ENCODE measurements at regions not wholly inside any gene's neighbourhood (a gene's known extent, or its start where the extent isn't known, plus 50 kb on each side); places are given as distances from the start of the nearest gene placed in this dataset.

DNA sequence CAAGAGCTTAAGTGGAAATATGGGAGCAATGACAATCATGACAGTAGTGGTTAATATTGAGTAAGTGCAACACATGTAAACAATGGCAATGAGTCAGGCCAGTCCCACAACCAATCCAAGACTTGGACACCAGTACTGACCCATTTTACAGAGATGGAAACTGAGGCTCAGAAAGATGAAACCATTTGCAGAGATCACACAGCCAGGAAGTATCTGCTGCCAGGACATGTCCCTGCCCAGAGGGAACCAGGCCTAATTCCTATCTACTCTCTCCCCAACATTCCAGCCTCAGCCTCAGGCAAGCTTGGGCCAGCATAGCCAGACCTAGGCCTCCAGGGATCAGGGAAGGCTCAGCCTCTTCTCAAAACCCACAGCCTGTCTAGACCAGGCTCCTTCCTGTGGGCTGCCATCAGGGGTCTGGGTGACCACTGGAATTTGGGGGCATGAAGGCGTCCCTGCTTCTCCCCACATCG lies 395.1 kb downstream of the MN1 start:
- no peak for DNase-seq (ENCODE audit: low read depth)

DNA sequence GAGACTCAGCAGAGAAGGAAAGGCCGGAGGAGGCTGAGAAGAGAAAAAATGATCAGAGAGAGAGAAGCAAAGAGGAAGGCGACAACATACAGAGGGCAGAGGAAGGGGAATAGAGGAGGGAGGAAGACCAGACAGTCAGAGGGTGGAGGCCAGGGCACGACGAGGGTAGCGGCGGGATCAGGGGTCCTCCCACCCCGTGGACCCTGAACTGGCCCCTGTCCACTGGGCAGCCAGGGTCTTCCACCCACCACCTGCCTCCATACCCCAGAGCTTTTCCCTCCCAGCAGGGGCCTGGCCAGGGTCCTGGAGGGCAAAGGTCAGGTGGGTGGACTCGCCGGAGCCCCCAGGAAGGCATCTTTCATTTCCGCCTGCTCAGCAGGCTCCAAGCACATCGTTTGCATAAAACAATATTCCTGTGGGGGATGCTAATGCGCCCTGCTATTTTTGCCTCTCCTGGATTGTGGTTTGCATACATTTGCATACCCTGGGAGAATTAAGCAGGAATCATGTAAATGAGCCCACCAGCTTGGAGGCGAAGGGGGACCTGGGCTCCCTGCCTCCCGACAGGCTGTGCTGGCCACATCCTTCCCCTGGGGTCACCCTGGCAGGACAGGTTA lies 394.1 kb downstream of the MN1 start:
- DNase-seq (ENCODE audit: low read depth): no peak

DNA sequence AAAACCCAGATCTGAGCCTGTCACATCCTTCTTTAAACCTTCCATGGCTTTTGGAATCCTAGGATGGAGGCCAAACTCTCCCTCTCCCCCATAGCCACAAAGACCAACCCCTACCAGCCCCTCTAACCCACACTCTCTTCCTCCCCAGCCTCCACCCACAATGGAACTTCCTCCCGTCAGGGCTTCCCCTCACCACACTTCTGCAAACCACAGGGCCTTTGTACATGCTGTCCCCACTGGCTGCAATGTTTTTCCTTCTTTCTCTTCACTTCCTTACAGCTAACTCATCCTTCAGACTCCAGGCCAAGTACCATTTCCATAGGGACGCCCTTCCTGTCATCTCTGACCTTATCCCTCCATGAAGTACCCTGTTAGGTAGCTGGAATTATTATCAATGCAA lies 393.5 kb downstream of the MN1 start:
- DNase-seq (ENCODE audit: low read depth): no peak

DNA sequence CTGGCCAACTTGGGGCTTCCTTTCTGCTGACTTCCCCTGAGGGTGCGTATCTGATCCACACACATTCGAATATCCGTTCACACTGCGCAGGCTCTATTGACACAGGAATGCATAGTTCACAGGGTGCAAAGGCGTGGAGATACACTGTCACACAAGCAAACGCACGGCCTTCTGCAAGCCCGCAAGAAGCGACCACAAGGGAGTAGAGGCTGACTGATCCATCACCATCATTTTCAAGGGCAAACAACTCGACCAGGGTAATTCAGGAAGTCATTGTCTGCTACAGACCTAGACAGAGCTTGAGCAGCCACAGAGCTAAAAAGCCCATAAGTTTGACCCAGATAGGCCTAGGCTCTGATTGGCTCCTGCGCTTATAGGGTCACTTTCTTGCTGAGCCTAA lies 392.3 kb downstream of the MN1 start:
- peak; percentile 16 for DNase-seq (ENCODE audit: low read depth)

DNA sequence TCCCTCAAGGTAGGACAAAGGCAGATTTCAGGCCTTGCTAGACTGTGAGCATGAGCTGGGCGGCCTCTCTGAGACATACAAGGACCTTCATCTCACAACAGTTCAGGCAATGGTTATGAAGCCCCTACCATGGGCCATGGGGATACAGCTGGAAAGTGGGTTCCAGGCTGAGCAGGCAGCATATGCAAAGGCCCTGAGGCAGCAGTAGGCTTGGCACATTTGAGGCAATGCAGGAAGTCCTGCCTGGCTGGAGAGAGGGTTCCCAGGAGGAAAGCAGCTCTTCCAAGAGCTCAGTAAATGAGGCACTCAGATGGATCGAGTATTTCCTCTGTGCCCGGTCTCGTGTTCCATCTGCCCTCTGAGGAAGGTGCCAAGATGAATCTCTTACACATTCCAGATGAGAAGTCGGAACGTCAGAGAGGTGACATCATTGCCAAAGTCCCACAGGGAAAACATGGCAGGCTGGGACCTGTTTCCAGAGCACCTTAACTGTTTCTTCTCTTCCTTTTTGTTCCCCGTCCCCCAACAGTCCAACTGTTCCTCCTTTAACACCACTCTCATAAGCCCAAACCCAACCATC lies 388.6 kb downstream of the MN1 start:
- no peak for DNase-seq (ENCODE audit: low read depth)

DNA sequence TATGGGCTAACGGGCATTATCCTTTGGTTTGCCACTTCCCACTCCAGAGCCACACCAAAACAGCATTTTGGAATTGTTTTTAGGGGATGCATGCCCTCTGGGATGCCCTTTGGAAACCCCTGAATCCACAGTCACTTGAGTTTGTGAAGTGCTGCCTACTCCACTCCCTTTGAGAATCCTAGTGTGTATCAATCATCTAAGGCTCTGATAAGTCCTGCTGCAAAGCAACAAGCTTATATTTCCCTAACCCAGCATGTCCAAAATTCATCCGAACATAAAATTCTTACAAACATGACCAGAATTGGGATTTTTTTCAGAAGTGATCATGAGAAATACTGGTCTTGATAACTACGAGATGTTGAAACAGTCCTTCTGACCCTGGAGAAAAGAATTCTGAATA lies 387.9 kb downstream of the MN1 start:
- no peak for DNase-seq (ENCODE audit: low read depth)

DNA sequence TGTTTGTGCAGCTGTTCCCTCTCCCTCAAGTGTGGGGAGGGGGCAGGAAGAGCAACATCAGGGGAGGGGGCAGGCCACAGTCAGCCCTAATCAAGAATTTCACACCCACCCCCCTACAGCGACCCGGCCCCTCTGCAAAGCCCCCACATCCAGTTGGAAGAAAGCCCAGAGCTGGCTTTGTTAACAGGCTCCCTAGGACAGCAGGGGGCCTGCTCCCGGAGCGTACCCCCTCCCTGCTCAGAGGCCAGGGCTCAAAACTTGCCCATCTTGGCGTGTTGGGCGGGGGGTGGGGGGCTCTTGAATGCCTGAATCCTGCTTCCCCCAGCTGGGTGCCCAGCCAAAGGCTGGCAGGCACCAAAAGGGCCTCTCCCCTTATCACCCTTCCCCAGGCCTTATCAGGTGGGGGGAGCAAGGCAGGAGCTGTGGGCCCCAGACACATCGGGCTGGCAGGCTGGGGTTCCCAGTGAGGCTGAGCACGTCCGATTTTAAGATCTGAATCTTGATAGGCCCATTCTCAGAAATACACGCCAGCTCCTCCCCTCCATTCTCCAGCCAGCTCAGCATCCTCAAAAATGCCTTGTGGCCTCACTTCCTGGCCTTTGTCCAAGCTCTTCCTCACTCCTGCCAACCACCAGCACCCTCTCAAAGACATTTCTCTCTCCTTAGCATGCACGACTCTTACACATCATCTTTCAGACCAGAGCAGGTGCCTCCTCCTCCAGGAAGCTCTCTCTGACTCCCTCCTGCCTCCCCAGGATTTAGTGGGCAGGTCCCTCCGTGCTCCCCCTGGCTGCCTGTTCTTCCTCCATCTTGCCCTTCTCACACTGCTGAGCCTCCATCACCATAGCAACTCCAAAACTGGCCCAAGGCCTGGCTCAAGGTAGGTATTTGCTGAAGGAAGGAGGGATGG lies 384.8 kb downstream of the MN1 start:
- DNase-seq (ENCODE audit: low read depth): peak; percentile 91

DNA sequence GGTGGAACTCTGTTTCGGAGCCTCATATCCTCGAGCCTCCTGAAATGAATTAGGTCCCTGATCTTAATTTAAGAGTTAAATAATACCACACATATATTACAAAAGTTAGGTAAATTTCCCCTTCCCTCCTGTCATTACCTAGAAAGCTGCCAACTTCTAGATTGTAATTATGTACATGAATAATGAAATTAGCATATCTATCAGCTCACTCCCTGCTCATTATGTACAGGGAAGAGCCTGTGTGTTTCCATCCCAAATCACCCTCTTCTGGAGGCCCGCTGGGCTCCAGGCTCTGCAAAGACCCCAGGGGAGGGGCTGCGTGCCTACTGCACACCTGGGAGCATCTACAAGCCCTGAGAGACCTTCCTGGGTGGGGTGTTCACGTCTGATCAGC lies 384.1 kb downstream of the MN1 start:
- DNase-seq (ENCODE audit: low read depth): no peak

DNA sequence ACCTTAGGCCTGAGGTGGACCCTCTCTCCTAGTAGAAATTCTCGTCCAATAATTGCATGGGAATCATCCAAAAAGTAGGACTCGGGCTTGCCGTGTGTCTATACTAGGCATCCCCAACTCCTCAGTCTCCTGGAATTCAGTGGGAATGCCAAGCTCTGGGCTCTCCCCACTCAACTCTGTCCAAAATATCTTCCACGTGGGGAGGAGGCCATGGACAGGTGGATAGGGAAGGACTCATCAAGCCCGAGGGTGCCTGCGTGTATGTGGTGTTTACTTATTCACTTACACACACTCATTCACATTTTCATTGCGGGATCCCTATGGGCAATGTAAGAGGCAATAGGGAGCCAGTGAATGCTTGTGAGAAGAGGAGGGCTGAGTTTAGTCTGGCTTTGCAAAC lies 383.3 kb downstream of the MN1 start:
- DNase-seq (ENCODE audit: low read depth): no peak

DNA sequence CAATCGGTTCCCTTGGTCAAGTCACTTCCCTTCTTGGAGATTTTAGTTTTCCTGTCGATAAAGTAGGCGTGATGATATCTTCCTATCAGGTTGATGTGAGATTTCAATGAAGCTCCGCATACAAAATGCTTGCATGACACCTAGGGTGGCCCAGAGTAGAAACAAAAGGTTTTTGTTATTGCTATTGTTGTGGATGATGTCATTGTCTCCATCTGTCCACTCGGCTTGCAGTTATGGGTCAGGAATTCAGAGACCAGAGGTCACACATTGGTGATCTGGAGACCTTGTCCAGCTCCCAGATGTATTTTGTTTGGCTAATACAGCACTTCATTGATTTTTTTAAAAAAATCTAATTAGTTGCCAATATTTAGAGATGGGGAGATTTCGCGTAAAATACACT lies 382.1 kb downstream of the MN1 start:
- DNase-seq (ENCODE audit: low read depth): peak; percentile 48

DNA sequence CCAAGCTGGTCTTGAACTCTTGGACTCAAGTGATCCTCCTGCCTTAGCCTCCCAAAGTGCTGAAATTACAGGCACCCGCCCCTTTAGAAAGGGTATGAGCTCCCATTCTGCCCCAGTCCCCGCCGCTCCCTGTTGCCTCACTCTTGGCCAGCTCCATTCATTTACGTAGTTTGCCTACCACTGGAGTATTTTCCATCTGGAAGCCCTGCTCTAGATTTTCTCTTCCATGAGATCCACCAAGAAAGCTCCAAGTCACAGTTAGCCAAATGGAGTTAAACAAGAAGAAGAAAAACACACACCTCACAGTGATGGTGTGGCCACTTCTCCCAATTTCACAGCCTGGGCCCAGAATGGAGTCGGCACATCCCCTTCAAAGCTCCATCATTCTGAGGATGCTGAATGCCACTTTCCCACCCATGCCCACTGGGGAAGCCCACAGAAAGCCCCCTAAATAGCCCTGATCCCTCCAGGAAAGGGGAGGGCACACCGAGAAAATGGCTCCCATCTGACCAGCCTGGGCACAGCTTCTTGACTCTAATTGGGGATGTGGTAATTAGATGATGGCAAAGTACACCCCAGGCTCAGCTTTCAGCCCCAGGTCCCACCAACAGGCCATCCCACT lies 381.2 kb downstream of the MN1 start:
- no peak for DNase-seq (ENCODE audit: low read depth)

DNA sequence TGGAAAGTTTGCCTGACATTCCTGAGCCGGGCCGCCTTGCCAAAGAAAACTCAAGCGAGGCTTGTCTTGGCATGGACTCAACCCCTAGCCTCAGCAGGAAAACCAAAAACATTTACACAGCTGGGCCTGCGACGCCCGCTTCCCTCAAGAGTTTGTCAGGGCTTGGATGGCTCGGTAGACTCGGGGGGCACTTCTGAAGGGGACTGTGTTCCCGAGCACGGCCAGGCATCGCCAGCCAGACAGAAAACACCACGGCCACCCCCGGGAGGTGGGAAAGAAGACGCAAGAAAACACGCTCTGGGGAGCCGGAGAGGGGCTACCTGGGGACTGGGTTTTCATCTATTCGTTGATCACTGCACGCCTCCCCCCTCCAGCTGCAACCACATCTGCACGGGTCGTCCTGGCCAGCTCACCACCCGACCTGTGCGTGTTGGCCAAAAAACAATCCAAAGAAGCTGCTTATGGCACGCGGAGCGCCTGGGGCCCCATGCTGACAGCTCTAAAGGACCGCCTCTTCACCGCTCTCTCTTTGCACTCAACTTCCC lies 380.7 kb downstream of the MN1 start:
- DNase-seq (ENCODE audit: low read depth): peak; percentile 90

DNA sequence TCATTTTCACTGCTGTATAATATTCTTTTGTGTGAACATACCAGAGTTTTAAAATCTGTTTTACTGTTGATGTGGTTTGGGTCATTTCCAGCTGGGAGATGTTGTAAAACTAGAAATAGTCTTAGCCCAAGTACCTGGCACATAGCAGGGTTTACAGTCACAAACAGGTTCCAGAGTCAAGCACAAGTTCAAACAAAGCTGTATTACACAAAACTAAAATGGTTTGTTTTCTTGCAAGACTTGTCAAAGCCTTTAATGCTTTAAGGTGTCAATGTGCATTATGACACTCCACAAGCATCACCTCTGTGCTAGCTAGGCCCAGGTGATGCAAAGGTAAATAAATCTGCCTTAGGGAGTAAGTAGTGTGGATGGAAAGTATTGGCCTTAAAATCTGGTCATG lies 379.1 kb downstream of the MN1 start:
- no peak for DNase-seq (ENCODE audit: low read depth)

DNA sequence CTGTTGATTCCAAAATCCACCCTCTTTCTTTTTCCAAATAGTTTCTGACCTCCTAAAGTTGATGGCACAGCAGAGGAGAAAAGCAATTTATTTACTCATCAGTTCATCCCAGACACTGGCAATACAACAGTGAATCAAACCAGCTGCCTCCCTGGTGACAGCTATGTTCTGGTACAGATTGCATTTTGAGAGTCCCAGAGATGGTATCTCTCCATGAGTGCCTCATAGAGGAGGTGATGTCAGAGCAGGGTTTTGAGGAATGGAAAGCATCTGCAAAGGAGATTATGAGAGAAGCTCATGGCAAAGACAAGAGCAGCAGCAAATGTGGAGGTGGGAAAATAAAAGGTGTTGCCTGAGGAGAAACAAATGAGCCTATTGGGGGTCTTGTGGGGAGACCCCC lies 377.2 kb downstream of the MN1 start:
- DNase-seq (ENCODE audit: low read depth): peak; percentile 55

DNA sequence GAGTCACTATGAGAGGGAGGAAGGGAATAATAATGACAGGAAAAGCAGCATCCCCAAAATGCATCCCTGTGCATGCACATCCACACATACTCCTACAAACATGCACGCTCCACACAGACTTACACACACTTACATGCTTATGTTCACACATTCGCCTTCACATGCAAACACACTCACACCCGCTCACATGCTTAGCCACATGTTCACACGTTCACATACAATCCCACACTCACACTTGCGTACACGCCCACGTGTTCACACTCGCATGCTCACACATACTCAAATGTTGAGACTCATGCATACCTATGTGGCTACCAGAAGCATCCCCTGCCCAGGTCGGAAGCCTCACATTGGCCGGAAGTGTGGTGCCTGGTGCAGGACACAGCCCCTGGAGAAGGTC lies 372.1 kb downstream of the MN1 start:
- no peak for DNase-seq (ENCODE audit: low read depth)

DNA sequence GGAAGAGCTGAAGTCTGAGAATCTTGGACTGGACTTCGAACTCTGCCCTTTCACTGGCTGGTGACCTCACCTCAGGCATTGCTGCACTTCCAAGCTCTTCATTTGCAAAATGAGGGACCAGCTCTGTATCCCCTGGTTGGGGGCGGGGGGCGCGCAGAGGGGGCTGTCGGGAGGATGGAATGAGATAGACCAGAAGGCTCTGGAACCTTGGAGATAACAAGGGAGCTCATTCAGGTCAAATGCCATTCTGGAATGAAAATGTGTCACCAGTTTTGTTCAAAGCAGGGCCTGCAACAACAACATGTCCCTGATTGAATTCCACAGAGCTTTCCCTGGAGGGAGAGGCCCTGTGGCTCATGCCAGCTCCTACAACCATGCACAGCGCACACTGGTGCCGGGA lies 370.5 kb downstream of the MN1 start:
- no peak for DNase-seq (ENCODE audit: low read depth)

DNA sequence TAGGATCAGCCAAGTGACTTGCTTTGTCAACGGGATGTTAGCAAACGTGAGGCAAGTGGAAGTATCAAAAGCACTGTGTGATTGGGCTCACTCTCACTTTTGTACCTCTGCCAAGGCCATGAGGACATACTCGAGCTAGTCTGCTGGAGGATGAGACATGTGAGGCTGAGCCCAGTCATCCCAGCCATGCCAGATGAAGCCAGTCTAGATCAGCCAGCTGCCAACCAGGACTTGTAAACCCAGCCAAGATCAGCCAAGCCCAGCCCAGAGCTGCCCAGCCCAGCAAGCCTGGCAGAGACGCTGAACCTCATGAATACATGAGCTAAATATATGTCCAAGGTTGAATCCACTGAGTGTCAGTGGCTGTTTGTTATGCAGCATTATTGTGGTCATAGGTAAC lies 369.7 kb downstream of the MN1 start:
- DNase-seq (ENCODE audit: low read depth): no peak

DNA sequence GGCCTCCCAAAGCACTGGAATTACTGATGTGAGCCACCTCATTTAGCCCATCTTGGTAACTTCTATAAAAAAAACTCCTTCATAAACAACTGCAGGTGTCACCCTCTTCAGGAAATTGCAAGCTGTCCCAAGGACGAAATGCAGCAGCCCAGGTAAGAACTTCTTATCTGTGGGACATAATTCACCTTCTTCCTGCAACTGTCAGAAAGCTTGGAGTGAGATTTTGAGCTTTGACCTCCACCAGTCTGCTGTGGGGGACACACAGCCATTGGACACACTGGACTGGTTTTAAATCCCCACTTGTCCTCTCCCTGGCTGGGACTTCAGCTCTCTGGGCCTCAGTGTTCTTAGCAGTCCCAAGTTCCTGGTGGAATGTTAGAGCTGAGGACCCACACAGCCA lies 368.5 kb downstream of the MN1 start:
- DNase-seq (ENCODE audit: low read depth): no peak

DNA sequence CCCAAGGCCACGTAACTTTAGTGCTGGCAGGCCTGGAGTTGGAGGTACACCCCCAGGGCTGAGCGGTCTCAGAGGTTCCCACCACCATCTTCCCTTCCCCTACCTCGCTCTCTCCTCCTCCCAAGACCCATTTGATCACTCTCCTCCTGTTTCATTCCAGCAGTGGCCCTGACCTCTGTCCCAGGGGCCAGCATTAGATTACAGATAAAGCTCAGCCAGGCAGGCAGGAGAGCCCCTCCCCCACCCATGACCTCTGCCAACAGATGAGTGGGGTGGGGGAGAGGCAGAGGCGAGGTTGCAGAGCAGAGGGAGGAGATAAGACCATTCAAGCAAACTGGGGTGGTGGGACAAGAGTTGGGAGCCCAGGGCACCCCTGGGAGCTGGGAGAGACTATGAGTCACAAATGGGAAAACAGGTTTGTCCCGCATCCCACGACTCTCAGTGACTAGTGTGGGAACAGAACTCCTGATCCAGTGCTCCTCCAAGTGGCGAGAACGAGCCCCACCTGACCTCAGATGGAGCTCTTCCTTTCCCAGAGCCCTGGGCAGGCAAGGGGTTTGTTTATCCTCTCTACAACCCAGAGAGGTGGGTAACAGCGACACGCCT lies 367.9 kb downstream of the MN1 start:
- DNase-seq (ENCODE audit: low read depth): no peak

DNA sequence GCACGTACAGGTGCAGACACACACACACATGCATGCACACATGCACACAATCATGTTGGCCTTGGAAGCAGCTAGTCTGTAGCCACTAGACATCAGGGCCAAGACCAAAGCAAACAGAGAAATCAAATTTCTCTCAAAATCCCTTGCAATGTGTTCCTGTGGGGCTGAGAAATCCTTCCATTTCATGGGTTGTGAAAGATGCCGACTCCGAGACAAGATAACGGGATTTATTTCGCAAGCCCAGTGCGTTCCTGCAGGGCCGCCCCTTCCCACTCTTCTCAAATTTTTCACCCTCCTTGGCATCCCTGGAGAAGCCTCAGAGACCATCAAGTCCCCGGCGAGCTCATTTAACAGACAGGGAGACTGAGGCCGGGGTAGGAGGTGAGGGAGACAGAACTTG lies 366.7 kb downstream of the MN1 start:
- no peak for DNase-seq (ENCODE audit: low read depth)

DNA sequence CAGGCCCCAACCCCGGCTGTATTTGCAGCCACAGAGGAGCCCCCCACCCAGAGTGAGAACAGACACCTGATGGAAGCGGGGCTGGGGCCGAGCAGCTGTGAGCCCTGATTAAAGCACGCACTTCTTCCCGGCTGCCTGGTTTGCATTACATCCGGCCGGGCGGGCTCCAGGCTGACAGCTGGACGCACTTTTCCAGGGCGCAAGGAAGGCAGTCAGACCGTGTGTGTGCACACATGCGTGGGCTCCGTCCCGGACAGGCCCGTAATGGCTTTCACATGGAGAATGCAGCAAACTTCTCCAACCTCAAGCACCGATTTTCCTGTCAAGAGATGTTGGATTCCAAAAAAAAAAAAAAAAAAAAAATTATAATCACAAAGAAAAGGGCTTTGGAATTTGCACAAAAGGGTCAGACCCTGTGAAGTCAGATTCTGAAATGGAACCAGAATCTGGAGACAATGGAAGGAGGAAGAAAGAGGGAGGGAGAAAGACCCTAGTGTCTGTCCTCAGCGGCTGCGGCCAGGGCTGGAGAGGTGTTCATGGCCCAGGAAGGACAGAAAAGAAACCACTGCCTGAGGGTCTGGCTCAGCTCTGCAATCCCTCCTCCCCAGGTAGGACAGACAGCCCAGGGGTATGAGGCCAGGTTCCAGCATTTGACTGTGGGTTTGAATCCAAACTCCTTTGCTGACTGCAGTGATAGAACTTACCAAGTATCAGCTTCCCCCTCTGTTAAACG lies 365.5 kb downstream of the MN1 start:
- DNase-seq (ENCODE audit: low read depth): peak; percentile 61

Data from LHCN-M2 (cell line).